GM08714 (cell line): ENCODE measurements at regions not wholly inside any gene's neighbourhood (a gene's known extent, or its start where the extent isn't known, plus 50 kb on each side); places are given as distances from the start of the nearest gene placed in this dataset.
"Not testable (repeated sequence)": the region's sequence is repeated elsewhere in the genome, so short reads cannot be mapped to it uniquely, and the experiment has no call there.

Experiments used
- H3K4me3 ChIP-seq: fragments of 200-500 bp; sonication (Bioruptor generic); 2 replicates; pipeline ENCODE4 v1.5.1; 2014; ENCODE audit warnings: mild to moderate bottlenecking, low read length, inconsistent platforms
- ZNF274 ChIP-seq: IDR thresholded peaks from 2 replicates; pipeline ENCODE4 v1.6.1; 2012; ENCODE audit warnings: mild to moderate bottlenecking, low read depth, low read length

GRCh38 chr22:23458663-23459541 is 121.2 kb downstream of the IGLL1 start:
- no peak for TF ChIP-seq ZNF274
- no peak overlapping the region for H3K4me3 ChIP-seq

GRCh38 chr22:23457380-23457985 is 122.6 kb downstream of the IGLL1 start:
- no peak for TF ChIP-seq ZNF274
- H3K4me3 ChIP-seq, result no peak overlapping the region

GRCh38 chr22:23456666-23457379 is 123.3 kb downstream of the IGLL1 start:
- not testable (repeated sequence) for H3K4me3 ChIP-seq

GRCh38 chr22:23454345-23454744 is 125.7 kb downstream of the IGLL1 start:
- H3K4me3 ChIP-seq, result not testable (repeated sequence)

GRCh38 chr22:23453277-23453676 is 126.8 kb downstream of the IGLL1 start:
- TF ChIP-seq ZNF274, result no peak
- H3K4me3 ChIP-seq, result no peak overlapping the region

GRCh38 chr22:23452231-23453010 is 127.7 kb downstream of the IGLL1 start:
- no peak overlapping the region for H3K4me3 ChIP-seq
- no peak for TF ChIP-seq ZNF274

GRCh38 chr22:23451452-23452230 is 128.4 kb downstream of the IGLL1 start:
- not testable (repeated sequence) for H3K4me3 ChIP-seq

GRCh38 chr22:23450821-23451220 is 129.3 kb downstream of the IGLL1 start:
- H3K4me3 ChIP-seq, result not testable (repeated sequence)

GRCh38 chr22:23450434-23450795 is 129.7 kb downstream of the IGLL1 start:
- TF ChIP-seq ZNF274, result no peak
- no peak overlapping the region for H3K4me3 ChIP-seq

- H3K4me3 ChIP-seq, result not testable (repeated sequence)
These were observed 130.2 kb downstream of the IGLL1 start for GRCh38 chr22:23449748-23450433.

GRCh38 chr22:23448499-23449288 is 131.4 kb downstream of the IGLL1 start:
- H3K4me3 ChIP-seq, result not testable (repeated sequence)

GRCh38 chr22:23446796-23447350 is 133.2 kb downstream of the IGLL1 start:
- TF ChIP-seq ZNF274, result no peak
- H3K4me3 ChIP-seq, result no peak overlapping the region

- H3K4me3 ChIP-seq, result not testable (repeated sequence)
These were observed 133.9 kb downstream of the IGLL1 start for GRCh38 chr22:23446194-23446593.

- not testable (repeated sequence) for H3K4me3 ChIP-seq
These were observed 136.2 kb downstream of the IGLL1 start for GRCh38 chr22:23443905-23444304.

GRCh38 chr22:23439581-23439980 is 140.5 kb downstream of the IGLL1 start:
- H3K4me3 ChIP-seq, result not testable (repeated sequence)
